WI38 (cell line): ENCODE measurements at regions not wholly inside any gene's neighbourhood (a gene's known extent, or its start where the extent isn't known, plus 50 kb on each side); places are given as distances from the start of the nearest gene placed in this dataset.
"Not testable (repeated sequence)": the region's sequence is repeated elsewhere in the genome, so short reads cannot be mapped to it uniquely, and the experiment has no call there.

Experiments
- H3K4me3 ChIP-seq: 2 replicates; pipeline ENCODE4 v1.5.1; 2011; ENCODE audit warnings: low read depth, mild to moderate bottlenecking, control low read depth, low read length
- CTCF ChIP-seq: IDR thresholded peaks from 2 replicates; pipeline ENCODE4 v1.5.1; 2012; ENCODE audit warnings: low read depth, mild to moderate bottlenecking, control low read depth, low read length

- no peak overlapping the region for H3K4me3 ChIP-seq
- TF ChIP-seq CTCF, result no peak
Observed at GRCh38 chr6:91940801-91941200, 1353.9 kb upstream of the MAP3K7 start.

DNA sequence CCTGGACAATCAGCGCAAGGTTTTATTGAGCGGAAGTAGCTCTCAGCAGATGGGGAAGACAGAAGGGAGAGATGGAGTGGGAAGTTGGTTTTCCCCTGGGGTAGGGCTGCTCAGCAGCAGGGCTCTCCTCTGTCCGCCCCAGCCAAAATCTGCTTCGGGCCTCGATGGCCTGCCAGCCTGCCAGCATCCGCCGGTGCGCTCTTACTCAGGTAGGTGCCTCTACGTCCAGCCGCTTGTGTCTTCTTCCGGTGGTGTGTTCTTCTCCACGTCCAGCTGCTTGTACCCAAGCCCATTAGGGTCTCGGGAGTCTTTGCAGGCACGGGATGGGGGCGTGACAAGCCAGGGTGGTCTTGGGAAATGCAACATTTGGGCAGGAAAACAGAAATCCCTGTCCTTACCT, 1340.0 kb upstream of the MAP3K7 start:
- no peak for TF ChIP-seq CTCF
- H3K4me3 ChIP-seq, result no peak overlapping the region

GRCh38 chr6:91926361-91926760, 1339.5 kb upstream of the MAP3K7 start:
- TF ChIP-seq CTCF, result no peak

GRCh38 chr6:91911945-91912344, 1325.1 kb upstream of the MAP3K7 start:
- TF ChIP-seq CTCF, result no peak
- H3K4me3 ChIP-seq, result no peak overlapping the region

More at GRCh38 chr6:91926361-91926760, 1339.5 kb upstream of the MAP3K7 start:
- no peak overlapping the region for H3K4me3 ChIP-seq

GRCh38 chr6:91904586-91905164, 1317.8 kb upstream of the MAP3K7 start:
- TF ChIP-seq CTCF, result no peak
- no peak overlapping the region for H3K4me3 ChIP-seq

DNA sequence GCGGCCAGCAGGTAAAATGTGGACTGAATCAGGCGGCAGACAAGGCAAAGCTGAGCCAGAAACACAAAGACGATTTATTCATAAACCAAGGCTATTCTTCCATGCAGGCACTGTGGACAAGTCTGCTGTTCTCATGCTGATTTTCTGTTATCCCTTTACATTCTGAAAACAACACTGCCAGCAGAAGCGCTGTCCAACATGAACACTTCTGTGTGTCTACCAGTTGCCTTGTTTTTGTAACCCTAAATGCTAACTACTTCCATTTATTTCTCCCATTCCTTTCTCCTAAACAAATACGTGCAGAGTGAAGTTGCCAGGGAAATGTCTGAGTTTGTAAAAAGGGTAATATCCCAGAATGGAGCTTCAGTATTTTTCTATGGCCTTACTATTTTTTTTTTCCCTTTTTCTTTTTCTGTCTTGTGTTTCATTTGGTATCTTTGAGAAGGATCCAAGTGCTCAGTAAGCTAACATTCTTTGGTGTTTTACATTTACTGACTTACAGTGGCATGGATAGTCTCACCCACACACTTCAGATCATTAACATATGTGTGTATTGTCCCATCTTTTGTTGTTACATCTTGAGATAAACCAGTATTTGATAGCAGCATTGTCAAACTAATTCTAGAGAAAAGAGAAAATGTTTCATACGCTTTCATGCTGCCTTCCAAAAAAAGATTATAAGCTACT, 1308.9 kb upstream of the MAP3K7 start:
- TF ChIP-seq CTCF, result no peak

DNA sequence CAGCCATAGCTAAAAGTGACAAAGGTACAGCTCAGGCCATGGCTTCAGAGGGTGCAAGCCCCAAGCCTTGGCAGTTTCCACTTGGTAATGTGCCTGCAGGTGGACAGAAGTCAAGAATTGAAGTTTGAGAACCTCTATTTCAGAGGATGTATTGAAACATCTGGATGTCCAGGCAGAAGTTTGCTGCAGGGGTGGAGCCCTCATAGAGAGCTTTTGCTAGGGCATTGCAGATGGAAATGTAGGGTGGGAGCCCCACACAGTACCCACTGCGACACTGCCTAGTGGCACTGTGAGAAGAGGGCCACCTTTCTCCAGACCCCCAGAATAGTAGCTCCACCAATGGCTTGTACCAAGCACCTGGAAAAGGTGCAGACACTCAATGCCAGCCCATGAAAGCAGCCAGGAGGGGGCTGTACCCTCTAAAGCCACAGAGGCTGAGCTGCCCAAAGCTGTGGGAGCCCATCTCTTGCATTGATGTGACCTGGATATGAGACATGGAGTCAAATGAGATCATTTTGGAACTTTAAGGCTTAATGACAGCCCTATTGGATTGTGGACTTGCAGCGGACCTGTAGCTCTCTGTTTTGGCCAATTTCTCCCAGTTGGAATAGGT, 1299.4 kb upstream of the MAP3K7 start:
- no peak overlapping the region for H3K4me3 ChIP-seq
- TF ChIP-seq CTCF, result no peak

More for the DNA sequence above, 1308.9 kb upstream of the MAP3K7 start:
- H3K4me3 ChIP-seq, result no peak overlapping the region

DNA sequence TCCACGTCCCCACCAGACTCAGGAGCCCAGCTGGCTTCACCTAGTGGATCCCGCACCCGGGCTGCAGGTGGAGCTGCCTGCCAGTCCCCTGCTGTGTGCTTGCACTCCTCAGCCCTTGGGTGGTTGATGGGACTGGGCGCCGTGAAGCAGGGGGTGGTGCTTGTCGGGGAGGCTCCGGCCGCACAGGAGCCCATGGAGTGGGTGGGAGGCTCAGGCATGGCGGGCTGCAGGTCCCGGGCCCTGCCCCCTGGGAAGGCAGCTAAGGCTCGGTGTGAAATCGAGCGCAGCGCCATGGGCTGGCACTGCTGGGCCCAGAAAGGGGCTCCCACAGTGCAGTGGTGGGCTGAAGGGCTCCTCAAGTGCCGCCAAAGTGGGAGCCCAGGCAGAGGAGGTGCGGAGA, 1294.9 kb upstream of the MAP3K7 start:
- H3K4me3 ChIP-seq, result not testable (repeated sequence)
